HG02623 (cell line): ENCODE measurements at regions not wholly inside any gene's neighbourhood (a gene's known extent, or its start where the extent isn't known, plus 50 kb on each side); places are given as distances from the start of the nearest gene placed in this dataset.

Experiments used
- ATAC-seq: cut with Tn5 transposase; IDR thresholded peaks from one replicate; pipeline ENCODE4 v1.9.1; 2021; ENCODE audit warnings: moderate library complexity; ENCODE audit not compliant: unreplicated experiment

GRCh38 chr15:77557564-77557963 is 75.1 kb downstream of the LINGO1 start:
- no peak for ATAC-seq

GRCh38 chr15:77557144-77557543 is 75.6 kb downstream of the LINGO1 start:
- no peak for ATAC-seq

- no peak for ATAC-seq
Observed at GRCh38 chr15:77556622-77557021, 76.1 kb downstream of the LINGO1 start.

GRCh38 chr15:77555232-77555631 is 77.5 kb downstream of the LINGO1 start:
- no peak for ATAC-seq

- ATAC-seq = no peak
Observed at GRCh38 chr15:77554306-77555080, 78.2 kb downstream of the LINGO1 start.

- ATAC-seq = no peak
Observed at GRCh38 chr15:77553695-77554094, 79.0 kb downstream of the LINGO1 start.

- ATAC-seq = no peak
Observed at GRCh38 chr15:77553257-77553656, 79.5 kb downstream of the LINGO1 start.

GRCh38 chr15:77552066-77552465 is 80.6 kb downstream of the LINGO1 start:
- ATAC-seq = no peak

GRCh38 chr15:77550301-77551251 is 82.1 kb downstream of the LINGO1 start:
- no peak for ATAC-seq

- ATAC-seq = no peak
Observed at GRCh38 chr15:77549576-77550288, 83.0 kb downstream of the LINGO1 start.

- no peak for ATAC-seq
Observed at GRCh38 chr15:77548589-77549557, 83.8 kb downstream of the LINGO1 start.

- ATAC-seq = no peak
Observed at GRCh38 chr15:77547801-77548588, 84.7 kb downstream of the LINGO1 start.

- ATAC-seq = no peak
Observed at GRCh38 chr15:77546870-77547269, 85.8 kb downstream of the LINGO1 start.

GRCh38 chr15:77546050-77546501 is 86.6 kb downstream of the LINGO1 start:
- ATAC-seq = no peak

GRCh38 chr15:77545058-77545457 is 87.7 kb downstream of the LINGO1 start:
- no peak for ATAC-seq

- no peak for ATAC-seq
Observed at GRCh38 chr15:77544162-77544561, 88.5 kb downstream of the LINGO1 start.

GRCh38 chr15:77543159-77543882 is 89.4 kb downstream of the LINGO1 start:
- peak; percentile 64 for ATAC-seq

- ATAC-seq = no peak
Observed at GRCh38 chr15:77542491-77543001, 90.2 kb downstream of the LINGO1 start.
